ENCODE measurements at regions not wholly inside any gene's neighbourhood (a gene's known extent, or its start where the extent isn't known, plus 50 kb on each side); places are given as distances from the start of the nearest gene placed in this dataset.

GRCh38 chrX:125786316-125786715, 379.8 kb downstream of the DCAF12L2 start:
- TF ChIP-seq CTCF (IDR thresholded peaks at IDR 0.05), result no peak
- no peak for TF ChIP-seq POLR2A (IDR thresholded peaks at IDR 0.05)

Measured in ovary (tissue), 3 donors.